ENCODE measurements at regions not wholly inside any gene's neighbourhood (a gene's known extent, or its start where the extent isn't known, plus 50 kb on each side); places are given as distances from the start of the nearest gene placed in this dataset.

- WGBS, 2 experiments = 94 to 96% methylated on average over 4 of the region's 4 CpGs
- Histone ChIP-seq H3K4me3 (ENCODE audit: insufficient read depth, low read depth, low read length) (no peak overlapping the region), H3K9me3 (ENCODE audit: control insufficient read depth, low read length) (no peaks in the 10 kb centered on the region), H3K4me1 (ENCODE audit: control insufficient read depth, insufficient read depth, low read length) (no peaks in the 10 kb centered on the region), H3K27me3 (ENCODE audit: control insufficient read depth, insufficient read depth, low read length, poor library complexity, severe bottlenecking) (no peaks in the 10 kb centered on the region), H3K36me3 (ENCODE audit: control insufficient read depth, insufficient read depth, low read length) (no peaks in the 10 kb centered on the region), H3K27ac (ENCODE audit: insufficient read depth, low read depth, low read length, poor library complexity, severe bottlenecking) (no peak overlapping the region)
These were observed 174.2 kb upstream of the RBFOX1 start for GRCh38 chr16:7158481-7158880.

- no peaks in the 10 kb centered on the region for H3K4me1 ChIP-seq (ENCODE audit: control insufficient read depth, insufficient read depth, low read length)
- no peaks in the 10 kb centered on the region for H3K36me3 ChIP-seq (ENCODE audit: control insufficient read depth, insufficient read depth, low read length)
- 80 to 82% methylated on average over 7 of the region's 7 CpGs for WGBS, 2 experiments
These were observed 182.4 kb upstream of the RBFOX1 start for GRCh38 chr16:7150230-7150629.

GRCh38 chr16:7148606-7149005, 184.0 kb upstream of the RBFOX1 start:
- Histone ChIP-seq H3K4me1 (ENCODE audit: control insufficient read depth, insufficient read depth, low read length) (no peaks in the 10 kb centered on the region), H3K4me3 (ENCODE audit: insufficient read depth, low read depth, low read length) (no peak overlapping the region), H3K27ac (ENCODE audit: insufficient read depth, low read depth, low read length, poor library complexity, severe bottlenecking) (no peak overlapping the region), H3K36me3 (ENCODE audit: control insufficient read depth, insufficient read depth, low read length) (no peaks in the 10 kb centered on the region), H3K27me3 (ENCODE audit: control insufficient read depth, insufficient read depth, low read length, poor library complexity, severe bottlenecking) (no peaks in the 10 kb centered on the region), H3K9me3 (ENCODE audit: control insufficient read depth, low read length) (no peaks in the 10 kb centered on the region)
- 81 to 87% methylated on average over 6 of the region's 6 CpGs for WGBS, 2 experiments

More at GRCh38 chr16:7150230-7150629, 182.4 kb upstream of the RBFOX1 start:
- Histone ChIP-seq H3K27me3 (ENCODE audit: control insufficient read depth, insufficient read depth, low read length, poor library complexity, severe bottlenecking) (no peaks in the 10 kb centered on the region), H3K4me3 (ENCODE audit: insufficient read depth, low read depth, low read length) (no peak overlapping the region), H3K27ac (ENCODE audit: insufficient read depth, low read depth, low read length, poor library complexity, severe bottlenecking) (no peak overlapping the region), H3K9me3 (ENCODE audit: control insufficient read depth, low read length) (no peaks in the 10 kb centered on the region)

GRCh38 chr16:7140899-7141298, 191.7 kb upstream of the RBFOX1 start:
- WGBS, 2 experiments = 82 to 92% methylated on average over 5 of the region's 5 CpGs
- H3K9me3 ChIP-seq (ENCODE audit: control insufficient read depth, low read length) = no peaks in the 10 kb centered on the region
- H3K36me3 ChIP-seq (ENCODE audit: control insufficient read depth, insufficient read depth, low read length) = no peaks in the 10 kb centered on the region
- no peak overlapping the region for H3K27ac ChIP-seq (ENCODE audit: insufficient read depth, low read depth, low read length, poor library complexity, severe bottlenecking)
- no peaks in the 10 kb centered on the region for H3K27me3 ChIP-seq (ENCODE audit: control insufficient read depth, insufficient read depth, low read length, poor library complexity, severe bottlenecking)
- no peak overlapping the region for H3K4me3 ChIP-seq (ENCODE audit: insufficient read depth, low read depth, low read length)
- H3K4me1 ChIP-seq (ENCODE audit: control insufficient read depth, insufficient read depth, low read length) = no peaks in the 10 kb centered on the region

- H3K9me3 ChIP-seq (ENCODE audit: control insufficient read depth, low read length) = no peaks in the 10 kb centered on the region
- H3K4me3 ChIP-seq (ENCODE audit: insufficient read depth, low read depth, low read length) = no peak overlapping the region
- no peaks in the 10 kb centered on the region for H3K4me1 ChIP-seq (ENCODE audit: control insufficient read depth, insufficient read depth, low read length)
- no peaks in the 10 kb centered on the region for H3K27me3 ChIP-seq (ENCODE audit: control insufficient read depth, insufficient read depth, low read length, poor library complexity, severe bottlenecking)
- H3K36me3 ChIP-seq (ENCODE audit: control insufficient read depth, insufficient read depth, low read length) = no peaks in the 10 kb centered on the region
- 78 to 84% methylated on average over 8 of the region's 8 CpGs for WGBS, 2 experiments
- no peak overlapping the region for H3K27ac ChIP-seq (ENCODE audit: insufficient read depth, low read depth, low read length, poor library complexity, severe bottlenecking)
These were observed 194.9 kb upstream of the RBFOX1 start for GRCh38 chr16:7137560-7138330.

- Histone ChIP-seq H3K36me3 (ENCODE audit: control insufficient read depth, insufficient read depth, low read length) (no peaks in the 10 kb centered on the region), H3K9me3 (ENCODE audit: control insufficient read depth, low read length) (no peaks in the 10 kb centered on the region), H3K4me3 (ENCODE audit: insufficient read depth, low read depth, low read length) (no peak overlapping the region), H3K27ac (ENCODE audit: insufficient read depth, low read depth, low read length, poor library complexity, severe bottlenecking) (no peak overlapping the region), H3K27me3 (ENCODE audit: control insufficient read depth, insufficient read depth, low read length, poor library complexity, severe bottlenecking) (no peaks in the 10 kb centered on the region), H3K4me1 (ENCODE audit: control insufficient read depth, insufficient read depth, low read length) (no peaks in the 10 kb centered on the region)
- 90 to 92% methylated on average over 2 of the region's 2 CpGs for WGBS, 2 experiments
These were observed 200.2 kb upstream of the RBFOX1 start for GRCh38 chr16:7132465-7132864.

- no peaks in the 10 kb centered on the region for H3K36me3 ChIP-seq (ENCODE audit: control insufficient read depth, insufficient read depth, low read length)
- H3K27ac ChIP-seq (ENCODE audit: insufficient read depth, low read depth, low read length, poor library complexity, severe bottlenecking) = no peak overlapping the region
- 67 to 77% methylated on average over 5 of the region's 5 CpGs for WGBS, 2 experiments
- H3K4me1 ChIP-seq (ENCODE audit: control insufficient read depth, insufficient read depth, low read length) = no peaks in the 10 kb centered on the region
- H3K4me3 ChIP-seq (ENCODE audit: insufficient read depth, low read depth, low read length) = no peak overlapping the region
- H3K27me3 ChIP-seq (ENCODE audit: control insufficient read depth, insufficient read depth, low read length, poor library complexity, severe bottlenecking) = no peaks in the 10 kb centered on the region
- no peaks in the 10 kb centered on the region for H3K9me3 ChIP-seq (ENCODE audit: control insufficient read depth, low read length)
These were observed 207.9 kb upstream of the RBFOX1 start for GRCh38 chr16:7124701-7125100.

- H3K27me3 ChIP-seq (ENCODE audit: control insufficient read depth, insufficient read depth, low read length, poor library complexity, severe bottlenecking) = no peaks in the 10 kb centered on the region
- no peak overlapping the region for H3K27ac ChIP-seq (ENCODE audit: insufficient read depth, low read depth, low read length, poor library complexity, severe bottlenecking)
- WGBS, 2 experiments = 71% methylated on average over 1 of the region's 2 CpGs; no CpG with 5 or more reads in 1 of the 2 experiments
- H3K36me3 ChIP-seq (ENCODE audit: control insufficient read depth, insufficient read depth, low read length) = no peaks in the 10 kb centered on the region
- no peaks in the 10 kb centered on the region for H3K4me1 ChIP-seq (ENCODE audit: control insufficient read depth, insufficient read depth, low read length)
- no peak overlapping the region for H3K4me3 ChIP-seq (ENCODE audit: insufficient read depth, low read depth, low read length)
- H3K9me3 ChIP-seq (ENCODE audit: control insufficient read depth, low read length) = no peaks in the 10 kb centered on the region
These were observed 208.4 kb upstream of the RBFOX1 start for GRCh38 chr16:7124242-7124641.

GRCh38 chr16:7116734-7117133, 215.9 kb upstream of the RBFOX1 start:
- Histone ChIP-seq H3K9me3 (ENCODE audit: control insufficient read depth, low read length) (no peaks in the 10 kb centered on the region), H3K36me3 (ENCODE audit: control insufficient read depth, insufficient read depth, low read length) (no peaks in the 10 kb centered on the region), H3K4me3 (ENCODE audit: insufficient read depth, low read depth, low read length) (no peak overlapping the region), H3K27ac (ENCODE audit: insufficient read depth, low read depth, low read length, poor library complexity, severe bottlenecking) (no peak overlapping the region), H3K4me1 (ENCODE audit: control insufficient read depth, insufficient read depth, low read length) (no peaks in the 10 kb centered on the region), H3K27me3 (ENCODE audit: control insufficient read depth, insufficient read depth, low read length, poor library complexity, severe bottlenecking) (no peaks in the 10 kb centered on the region)
- WGBS, 2 experiments = 86 to 97% methylated on average over 3 of the region's 3 CpGs

GRCh38 chr16:7115898-7116297, 216.7 kb upstream of the RBFOX1 start:
- Histone ChIP-seq H3K9me3 (ENCODE audit: control insufficient read depth, low read length) (no peaks in the 10 kb centered on the region), H3K4me1 (ENCODE audit: control insufficient read depth, insufficient read depth, low read length) (no peaks in the 10 kb centered on the region), H3K27ac (ENCODE audit: insufficient read depth, low read depth, low read length, poor library complexity, severe bottlenecking) (no peak overlapping the region), H3K36me3 (ENCODE audit: control insufficient read depth, insufficient read depth, low read length) (no peaks in the 10 kb centered on the region), H3K27me3 (ENCODE audit: control insufficient read depth, insufficient read depth, low read length, poor library complexity, severe bottlenecking) (no peaks in the 10 kb centered on the region), H3K4me3 (ENCODE audit: insufficient read depth, low read depth, low read length) (no peak overlapping the region)
- 93 to 95% methylated on average over 5 of the region's 5 CpGs for WGBS, 2 experiments
